Memory B cell (primary cell): ENCODE measurements at regions not wholly inside any gene's neighbourhood (a gene's known extent, or its start where the extent isn't known, plus 50 kb on each side); places are given as distances from the start of the nearest gene placed in this dataset.

Experiments
- ATAC-seq: fragments of 150-1000 bp; cut with Tn5 transposase; 2 replicates; pipeline ENCODE4 v1.10.0; 2021; ENCODE audit warnings: low read depth, mild to moderate bottlenecking, moderate library complexity
- DNase-seq, 2 donors: peaks; one replicate each; pipeline ENCODE4 v3.0.0; 2022; ENCODE audit warnings: low spot score in 2 of 2
- H3K27ac Mint-ChIP-seq: one replicate; pipeline ENCODE4 v1.8.0; 2022; ENCODE audit warnings: mild to moderate bottlenecking, moderate library complexity, mixed read lengths
- H3K27me3 Mint-ChIP-seq: one replicate; pipeline ENCODE4 v1.8.0; 2022; ENCODE audit warnings: mixed read lengths
- H3K36me3 Mint-ChIP-seq: one replicate; pipeline ENCODE4 v1.8.0; 2022; ENCODE audit warnings: mild to moderate bottlenecking, mixed read lengths
- H3K4me1 Mint-ChIP-seq: one replicate; pipeline ENCODE4 v1.8.0; 2022; ENCODE audit warnings: mixed read lengths
- H3K4me3 Mint-ChIP-seq: one replicate; pipeline ENCODE4 v1.8.0; 2022; ENCODE audit warnings: mild to moderate bottlenecking, moderate library complexity, mixed read lengths
- H3K9me3 Mint-ChIP-seq: one replicate; pipeline ENCODE4 v1.8.0; 2022; ENCODE audit warnings: mixed read lengths

DNA sequence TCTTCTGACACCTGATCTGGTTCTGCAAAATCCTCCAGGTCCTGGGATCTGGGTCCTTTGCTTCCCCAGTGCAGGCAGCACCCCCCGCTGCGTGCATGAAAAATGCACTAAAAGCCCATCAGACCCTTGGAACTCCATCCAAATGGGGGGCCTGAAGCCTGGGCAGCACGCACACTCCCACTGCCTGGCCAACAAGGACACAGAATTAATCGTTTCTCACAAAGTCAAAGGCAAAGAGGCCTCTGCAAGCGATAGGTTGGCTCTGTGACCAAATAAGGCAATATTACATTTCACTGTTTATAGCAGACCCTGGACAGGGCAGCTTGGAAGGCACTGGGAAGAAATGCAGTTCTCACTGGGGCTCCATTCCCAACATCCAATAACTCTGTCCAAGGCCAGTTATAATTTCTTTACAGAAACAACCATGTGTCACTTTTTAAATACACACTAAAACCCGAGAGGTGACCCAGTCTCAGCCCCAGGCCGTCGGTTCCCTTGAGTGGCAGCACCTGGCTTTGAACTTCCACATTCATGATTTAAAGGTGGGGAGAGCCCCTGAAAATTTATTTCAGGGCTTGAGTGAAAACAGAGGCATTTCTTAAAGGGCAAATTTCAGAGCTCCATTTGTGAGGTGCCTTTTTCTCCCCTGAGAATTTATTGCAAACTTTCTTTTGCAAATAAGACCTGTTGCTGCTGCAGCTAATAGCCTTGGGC is 114.4 kb upstream of the ANO1 start:
- no peak for DNase-seq
- Mint-ChIP-seq H3K36me3 (peaks cover 3% of the 10 kb centered on the region), H3K27ac (no peak overlapping the region), H3K9me3 (peaks cover 4% of the 10 kb centered on the region), H3K4me3 (no peak overlapping the region), H3K27me3 (peaks cover 11% of the 10 kb centered on the region), H3K4me1 (no peaks in the 10 kb centered on the region)
- no peak for ATAC-seq

- DNase-seq = no peak
- no peak for ATAC-seq
- H3K36me3 Mint-ChIP-seq = peaks cover 3% of the 10 kb centered on the region
- no peaks in the 10 kb centered on the region for H3K4me1 Mint-ChIP-seq
- peaks cover 4% of the 10 kb centered on the region for H3K9me3 Mint-ChIP-seq
- no peak overlapping the region for H3K4me3 Mint-ChIP-seq
- H3K27me3 Mint-ChIP-seq = peaks cover 11% of the 10 kb centered on the region
- no peak overlapping the region for H3K27ac Mint-ChIP-seq
Observed at GRCh38 chr11:69964247-69964643, 113.9 kb upstream of the ANO1 start.

- Mint-ChIP-seq H3K9me3 (no peaks in the 10 kb centered on the region), H3K27ac (no peak overlapping the region), H3K4me3 (no peak overlapping the region), H3K36me3 (no peaks in the 10 kb centered on the region), H3K27me3 (peaks cover 9% of the 10 kb centered on the region), H3K4me1 (peaks cover 3% of the 10 kb centered on the region)
- ATAC-seq = no peak
- no peak for DNase-seq
Observed at GRCh38 chr11:69965821-69966582, 112.1 kb upstream of the ANO1 start.

DNA sequence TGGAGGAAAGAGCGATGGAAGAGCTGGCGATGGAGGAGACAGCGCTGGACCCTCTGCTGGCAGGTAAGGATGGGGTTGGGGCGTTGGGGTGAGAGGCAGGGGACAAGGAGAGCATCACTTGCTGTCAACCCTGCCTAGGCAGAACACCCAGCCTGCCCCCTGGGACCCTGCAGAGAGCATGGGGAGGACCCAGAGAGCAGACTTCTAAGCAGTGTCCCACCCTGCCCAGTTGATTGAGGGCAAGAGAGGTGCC is 111.6 kb upstream of the ANO1 start:
- Mint-ChIP-seq H3K9me3 (no peaks in the 10 kb centered on the region), H3K27me3 (peaks cover 9% of the 10 kb centered on the region), H3K36me3 (no peaks in the 10 kb centered on the region), H3K4me1 (peaks cover 3% of the 10 kb centered on the region), H3K27ac (no peak overlapping the region), H3K4me3 (no peak overlapping the region)
- DNase-seq (no peak), ATAC-seq (no peak)

DNA sequence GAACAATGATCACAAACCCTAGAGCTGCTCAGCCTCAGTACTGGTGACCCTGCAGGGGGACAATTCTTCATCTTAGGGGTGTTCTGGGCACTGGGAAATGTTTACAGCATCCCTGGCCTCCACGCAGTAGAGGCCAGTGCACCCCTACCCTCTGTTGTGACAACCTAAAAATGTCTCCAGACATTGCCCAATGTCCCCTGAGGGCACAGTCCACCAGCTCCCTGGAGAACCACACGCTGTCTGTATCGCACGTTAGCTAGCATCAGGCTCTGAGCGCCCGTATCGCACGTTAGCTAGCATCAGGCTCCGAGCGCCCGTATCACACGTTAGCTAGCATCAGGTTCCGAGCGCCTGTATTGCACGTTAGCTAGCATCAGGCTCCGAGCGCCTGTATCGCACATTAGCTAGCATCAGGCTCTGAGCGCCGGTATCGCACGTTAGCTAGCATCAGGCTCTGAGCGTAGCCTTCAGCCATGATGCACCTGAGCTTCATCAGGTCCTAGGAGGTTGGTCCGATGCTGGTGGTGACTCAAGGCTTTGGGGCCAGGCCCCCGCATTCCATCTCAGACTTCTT is 111.1 kb upstream of the ANO1 start:
- H3K9me3 Mint-ChIP-seq = no peaks in the 10 kb centered on the region
- peaks cover 11% of the 10 kb centered on the region for H3K27me3 Mint-ChIP-seq
- H3K4me3 Mint-ChIP-seq = no peak overlapping the region
- H3K4me1 Mint-ChIP-seq = peaks cover 3% of the 10 kb centered on the region
- no peak for DNase-seq
- H3K36me3 Mint-ChIP-seq = no peaks in the 10 kb centered on the region
- ATAC-seq = no peak
- H3K27ac Mint-ChIP-seq = no peak overlapping the region

- DNase-seq = no peak
- ATAC-seq = no peak
- no peaks in the 10 kb centered on the region for H3K36me3 Mint-ChIP-seq
- H3K4me1 Mint-ChIP-seq = peaks cover 7% of the 10 kb centered on the region
- peaks cover 11% of the 10 kb centered on the region for H3K27me3 Mint-ChIP-seq
- no peak overlapping the region for H3K4me3 Mint-ChIP-seq
- H3K27ac Mint-ChIP-seq = no peak overlapping the region
- H3K9me3 Mint-ChIP-seq = no peaks in the 10 kb centered on the region
Observed at GRCh38 chr11:69967484-69967883, 110.6 kb upstream of the ANO1 start.

- H3K4me3 Mint-ChIP-seq = no peak overlapping the region
- no peaks in the 10 kb centered on the region for H3K36me3 Mint-ChIP-seq
- no peaks in the 10 kb centered on the region for H3K9me3 Mint-ChIP-seq
- peaks cover 8% of the 10 kb centered on the region for H3K4me1 Mint-ChIP-seq
- H3K27ac Mint-ChIP-seq = no peak overlapping the region
- no peak for DNase-seq
- peaks cover 9% of the 10 kb centered on the region for H3K27me3 Mint-ChIP-seq
- no peak for ATAC-seq
Observed at GRCh38 chr11:69968396-69969347, 109.4 kb upstream of the ANO1 start.

DNA sequence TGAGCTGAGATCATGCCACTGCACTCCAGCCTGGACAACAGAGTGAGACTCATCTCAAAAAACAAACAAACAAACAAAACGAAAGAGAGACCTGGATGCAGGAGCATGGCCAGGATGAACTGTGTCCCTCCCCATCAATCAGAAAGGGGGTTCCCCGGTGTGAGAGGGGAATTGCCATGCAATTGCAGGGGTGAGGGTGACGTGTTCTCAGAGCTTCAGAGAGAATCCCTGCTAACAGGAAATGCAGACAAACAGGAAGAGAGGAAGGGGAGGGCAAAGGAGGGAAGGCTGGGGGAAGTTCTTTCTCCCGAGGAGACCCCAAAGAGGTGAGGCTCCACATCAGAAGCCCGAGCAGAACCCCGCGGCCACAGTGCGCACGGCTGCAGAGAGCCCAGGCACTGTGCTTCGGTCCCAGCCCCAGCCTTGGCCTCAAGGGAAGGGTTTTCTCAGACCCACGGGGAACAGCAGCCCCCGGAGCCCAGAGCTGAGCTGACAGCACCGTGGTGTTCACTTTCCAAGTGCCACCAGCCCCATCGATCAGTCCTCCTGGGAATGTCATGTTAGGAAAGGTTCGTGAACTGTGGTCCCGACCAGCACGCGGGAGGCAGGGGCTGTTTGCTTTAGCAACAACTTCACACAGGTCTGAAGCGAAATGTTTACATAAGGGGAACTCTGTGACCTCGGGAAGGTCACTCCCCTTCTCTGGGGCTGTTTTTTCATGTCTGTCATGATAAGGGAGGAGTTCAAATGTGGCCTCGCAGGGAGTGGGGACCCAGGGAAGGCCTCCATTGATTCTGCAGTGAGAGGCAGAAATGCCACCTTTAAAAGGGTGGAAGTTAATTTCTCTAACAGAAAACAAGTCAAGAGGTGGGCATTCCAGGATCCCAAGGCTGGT is 108.0 kb upstream of the ANO1 start:
- H3K9me3 Mint-ChIP-seq = no peaks in the 10 kb centered on the region
- ATAC-seq = no peak
- peaks cover 8% of the 10 kb centered on the region for H3K4me1 Mint-ChIP-seq
- no peak overlapping the region for H3K27ac Mint-ChIP-seq
- no peaks in the 10 kb centered on the region for H3K36me3 Mint-ChIP-seq
- peaks cover 9% of the 10 kb centered on the region for H3K27me3 Mint-ChIP-seq
- peak overlapping the region; percentile 9 for H3K4me3 Mint-ChIP-seq
- DNase-seq = no peak

- DNase-seq (no peak), ATAC-seq (no peak)
- Mint-ChIP-seq H3K9me3 (no peaks in the 10 kb centered on the region), H3K36me3 (no peaks in the 10 kb centered on the region), H3K27ac (no peak overlapping the region), H3K4me1 (peaks cover 8% of the 10 kb centered on the region), H3K4me3 (no peak overlapping the region), H3K27me3 (peaks cover 11% of the 10 kb centered on the region)
Observed at GRCh38 chr11:69970785-69971535, 107.2 kb upstream of the ANO1 start.

DNA sequence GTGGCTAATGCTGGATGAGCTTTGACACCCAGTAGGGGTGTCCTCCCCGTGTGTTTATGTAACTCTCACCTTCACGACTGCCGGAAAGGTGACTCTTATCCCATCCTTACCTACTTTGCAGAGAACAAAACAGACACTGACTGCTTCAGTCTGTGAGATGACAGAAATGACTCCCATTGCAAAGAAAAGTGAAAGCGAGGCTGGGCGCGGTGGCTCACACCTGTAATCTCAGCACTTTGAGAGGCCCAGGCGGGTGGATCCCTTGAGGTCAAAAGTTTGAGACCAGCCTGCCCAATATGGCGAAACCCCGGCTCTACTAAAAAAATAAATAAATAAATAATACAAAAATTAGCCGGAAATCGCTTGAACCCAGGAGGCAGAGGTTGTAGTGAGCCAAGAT is 106.4 kb upstream of the ANO1 start:
- no peaks in the 10 kb centered on the region for H3K36me3 Mint-ChIP-seq
- peaks cover 8% of the 10 kb centered on the region for H3K4me1 Mint-ChIP-seq
- peaks cover 11% of the 10 kb centered on the region for H3K27me3 Mint-ChIP-seq
- no peaks in the 10 kb centered on the region for H3K9me3 Mint-ChIP-seq
- no peak for DNase-seq
- H3K4me3 Mint-ChIP-seq = no peak overlapping the region
- no peak for ATAC-seq
- no peak overlapping the region for H3K27ac Mint-ChIP-seq

DNA sequence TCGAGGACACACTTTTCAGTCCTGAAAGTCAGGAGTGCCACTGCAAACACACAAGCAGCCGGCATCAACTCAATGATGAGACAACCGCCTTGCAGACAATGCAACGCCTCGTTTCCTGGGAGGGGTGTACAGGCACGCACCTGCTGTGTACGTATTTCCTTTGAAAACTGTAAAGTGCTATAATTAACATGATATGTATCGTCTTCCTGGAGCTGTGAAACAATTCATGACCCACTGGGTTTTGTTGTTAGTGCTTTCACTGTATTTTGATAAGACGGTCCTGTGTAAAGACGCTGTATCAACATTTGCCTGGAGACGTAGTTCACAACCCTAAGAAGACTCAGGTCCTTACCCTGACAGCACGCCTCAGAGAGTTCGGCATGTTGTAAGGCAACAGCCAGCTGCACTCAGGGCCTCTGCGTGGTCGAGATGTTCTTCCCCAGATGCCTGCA is 105.7 kb upstream of the ANO1 start:
- Mint-ChIP-seq H3K4me1 (peaks cover 8% of the 10 kb centered on the region), H3K27me3 (peaks cover 11% of the 10 kb centered on the region), H3K4me3 (peak overlapping the region; percentile 21), H3K9me3 (no peaks in the 10 kb centered on the region), H3K27ac (peak overlapping the region; percentile 50), H3K36me3 (no peaks in the 10 kb centered on the region)
- peak; percentile 81 for ATAC-seq
- no peak for DNase-seq

- Mint-ChIP-seq H3K36me3 (no peaks in the 10 kb centered on the region), H3K4me1 (peaks cover 8% of the 10 kb centered on the region), H3K27ac (no peak overlapping the region), H3K4me3 (no peak overlapping the region), H3K27me3 (peaks cover 10% of the 10 kb centered on the region), H3K9me3 (no peaks in the 10 kb centered on the region)
- ATAC-seq (no peak), DNase-seq (no peak)
Observed at GRCh38 chr11:69974528-69974927, 103.6 kb upstream of the ANO1 start.

GRCh38 chr11:69975822-69976221 is 102.3 kb upstream of the ANO1 start:
- peaks cover 9% of the 10 kb centered on the region for H3K27me3 Mint-ChIP-seq
- H3K36me3 Mint-ChIP-seq = no peaks in the 10 kb centered on the region
- no peak for ATAC-seq
- H3K27ac Mint-ChIP-seq = no peak overlapping the region
- H3K4me1 Mint-ChIP-seq = peaks cover 5% of the 10 kb centered on the region
- no peak overlapping the region for H3K4me3 Mint-ChIP-seq
- peaks cover 1% of the 10 kb centered on the region for H3K9me3 Mint-ChIP-seq
- DNase-seq = no peak
